ENCODE measurements at regions not wholly inside any gene's neighbourhood (a gene's known extent, or its start where the extent isn't known, plus 50 kb on each side); places are given as distances from the start of the nearest gene placed in this dataset.
"Not testable (repeated sequence)": the region's sequence is repeated elsewhere in the genome, so short reads cannot be mapped to it uniquely, and the experiment has no call there.

GRCh38 chr6:26780563-26780962 lies 121.0 kb upstream of the ZNF322 start:
- not testable (repeated sequence) for TF ChIP-seq CTCF (IDR thresholded peaks at IDR 0.05; ENCODE audit: insufficient read depth, low read depth, low read length); EZH2 (IDR thresholded peaks at IDR 0.05; ENCODE audit: insufficient read depth, low read length)

Measured in astrocyte (in vitro differentiated cells and primary cell).